ENCODE measurements at regions not wholly inside any gene's neighbourhood (a gene's known extent, or its start where the extent isn't known, plus 50 kb on each side); places are given as distances from the start of the nearest gene placed in this dataset.
"Not testable (repeated sequence)": the region's sequence is repeated elsewhere in the genome, so short reads cannot be mapped to it uniquely, and the experiment has no call there.

DNA sequence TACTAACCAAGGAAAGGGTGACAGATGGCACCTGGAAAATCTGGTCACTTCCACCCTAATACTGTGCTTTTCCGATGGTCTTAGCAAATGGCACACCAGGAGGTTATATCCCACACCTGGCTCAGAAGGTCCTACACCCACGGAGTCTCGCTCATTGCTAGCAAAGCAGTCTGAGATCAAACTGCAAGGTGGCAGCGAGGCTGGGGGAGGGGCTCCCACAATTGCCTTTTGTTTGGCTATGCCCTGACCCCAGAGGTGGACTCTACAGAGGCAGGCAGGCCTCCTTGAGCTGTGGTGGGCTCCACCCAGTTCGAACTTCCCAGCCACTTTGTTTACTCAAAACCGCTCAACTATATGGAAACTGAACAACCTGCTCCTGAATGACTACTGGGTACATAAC is 50.3 kb upstream of the UGT2B15 start:
- not testable (repeated sequence) for DNase-seq (ENCODE audit: low read depth); H3K4me3 ChIP-seq (ENCODE audit: low read depth, low read length); H3K36me3 ChIP-seq (ENCODE audit: control insufficient read depth, insufficient read depth, low read length); H3K27me3 ChIP-seq (ENCODE audit: control insufficient read depth, insufficient read depth, low read length)

DNA sequence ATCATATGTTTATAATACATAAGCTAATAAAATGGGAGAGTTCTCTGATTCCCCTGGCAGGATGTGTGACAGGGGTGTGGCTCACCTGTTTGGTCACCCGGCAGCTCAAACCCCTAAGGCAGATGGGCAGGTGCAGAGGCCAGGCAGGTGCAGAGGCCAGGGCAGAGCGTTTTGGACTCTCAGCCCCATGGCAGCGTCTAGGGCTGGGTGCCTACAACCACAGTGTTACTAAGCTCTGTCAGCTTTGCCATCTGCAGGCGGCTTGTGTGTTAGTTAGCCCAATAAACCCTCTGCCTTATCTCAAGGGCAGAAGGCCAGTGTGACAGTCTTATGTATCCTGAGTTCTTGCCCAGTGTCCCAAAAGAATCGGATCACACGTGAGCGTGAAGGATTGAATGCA is 54.0 kb upstream of the UGT2B15 start:
- Histone ChIP-seq H3K36me3 (ENCODE audit: control insufficient read depth, insufficient read depth, low read length) (no peaks in the 10 kb centered on the region), H3K27me3 (ENCODE audit: control insufficient read depth, insufficient read depth, low read length) (no peaks in the 10 kb centered on the region), H3K4me3 (ENCODE audit: low read depth, low read length) (no peak overlapping the region)
- TF ChIP-seq, protein P1, sequence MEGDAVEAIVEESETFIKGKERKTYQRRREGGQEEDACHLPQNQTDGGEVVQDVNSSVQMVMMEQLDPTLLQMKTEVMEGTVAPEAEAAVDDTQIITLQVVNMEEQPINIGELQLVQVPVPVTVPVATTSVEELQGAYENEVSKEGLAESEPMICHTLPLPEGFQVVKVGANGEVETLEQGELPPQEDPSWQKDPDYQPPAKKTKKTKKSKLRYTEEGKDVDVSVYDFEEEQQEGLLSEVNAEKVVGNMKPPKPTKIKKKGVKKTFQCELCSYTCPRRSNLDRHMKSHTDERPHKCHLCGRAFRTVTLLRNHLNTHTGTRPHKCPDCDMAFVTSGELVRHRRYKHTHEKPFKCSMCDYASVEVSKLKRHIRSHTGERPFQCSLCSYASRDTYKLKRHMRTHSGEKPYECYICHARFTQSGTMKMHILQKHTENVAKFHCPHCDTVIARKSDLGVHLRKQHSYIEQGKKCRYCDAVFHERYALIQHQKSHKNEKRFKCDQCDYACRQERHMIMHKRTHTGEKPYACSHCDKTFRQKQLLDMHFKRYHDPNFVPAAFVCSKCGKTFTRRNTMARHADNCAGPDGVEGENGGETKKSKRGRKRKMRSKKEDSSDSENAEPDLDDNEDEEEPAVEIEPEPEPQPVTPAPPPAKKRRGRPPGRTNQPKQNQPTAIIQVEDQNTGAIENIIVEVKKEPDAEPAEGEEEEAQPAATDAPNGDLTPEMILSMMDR (IDR thresholded peaks at IDR 0.05; ENCODE audit: insufficient read depth, low read length, poor library complexity, severe bottlenecking), result no peak
- no peak for DNase-seq (ENCODE audit: low read depth)

DNA sequence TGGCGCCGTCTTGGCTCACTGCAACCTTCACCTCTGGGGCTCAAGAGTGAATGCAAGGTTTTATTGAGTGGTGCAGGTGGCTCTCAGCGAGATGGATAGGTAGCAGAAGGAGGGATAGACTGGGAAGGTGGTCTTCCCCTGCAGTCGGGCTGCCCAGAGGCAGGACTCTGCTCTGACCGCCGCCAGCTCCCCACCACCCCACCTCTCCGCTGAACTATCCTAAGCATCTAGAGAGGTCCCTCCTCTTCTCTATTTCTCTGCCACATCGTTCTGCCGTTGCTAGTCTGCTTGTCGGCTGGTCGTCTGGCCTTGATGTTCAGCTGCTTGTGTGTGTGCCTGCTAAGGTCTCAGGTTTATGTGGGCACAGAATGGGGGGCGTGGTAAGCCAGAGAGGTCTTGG is 54.5 kb upstream of the UGT2B15 start:
- no peaks in the 10 kb centered on the region for H3K27me3 ChIP-seq (ENCODE audit: control insufficient read depth, insufficient read depth, low read length)
- TF ChIP-seq, protein P1 (IDR thresholded peaks at IDR 0.05; ENCODE audit: insufficient read depth, low read length, poor library complexity, severe bottlenecking), result no peak
- no peak for DNase-seq (ENCODE audit: low read depth)
- no peak overlapping the region for H3K4me3 ChIP-seq (ENCODE audit: low read depth, low read length)
- H3K36me3 ChIP-seq (ENCODE audit: control insufficient read depth, insufficient read depth, low read length), result no peaks in the 10 kb centered on the region

DNA sequence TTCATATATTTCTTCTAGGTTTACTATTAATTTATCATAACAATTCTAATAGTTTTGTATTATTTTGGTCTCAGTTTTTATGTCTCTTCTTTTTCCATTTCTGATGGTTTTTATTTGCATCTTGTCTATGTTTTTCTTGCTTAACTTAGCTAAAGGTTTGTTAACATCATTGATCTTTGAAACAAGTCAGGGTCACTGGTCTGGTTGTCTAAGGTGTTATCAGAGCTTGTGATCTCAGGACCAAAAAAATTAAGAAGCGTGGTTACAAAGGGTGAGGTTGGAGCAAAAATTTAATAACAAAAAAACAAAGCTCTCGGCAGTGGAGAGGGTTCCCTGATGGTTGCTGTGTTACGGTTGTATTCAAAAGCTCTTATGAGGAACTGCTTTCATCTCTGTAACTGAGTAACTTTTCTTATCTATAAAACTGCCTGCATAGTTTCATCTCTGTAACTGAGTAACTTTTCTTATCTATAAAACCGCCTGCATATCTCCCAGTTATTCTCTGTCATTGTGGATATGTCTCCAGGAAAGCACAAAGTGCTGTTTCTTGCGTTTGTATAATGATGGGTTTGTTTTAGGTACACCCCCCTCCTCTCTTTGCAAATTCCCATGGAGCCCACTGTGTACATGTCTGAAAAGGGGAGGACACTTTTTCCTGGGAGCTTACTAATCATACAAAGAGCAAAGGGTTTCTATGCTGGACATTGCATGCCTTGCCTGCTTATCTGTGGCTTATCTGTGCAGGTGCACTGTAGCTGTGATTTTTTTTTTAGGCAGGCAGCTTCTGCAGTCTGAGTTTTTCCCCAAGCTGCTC is 62.4 kb upstream of the UGT2B15 start:
- TF ChIP-seq, protein P1 (IDR thresholded peaks at IDR 0.05; ENCODE audit: insufficient read depth, low read length, poor library complexity, severe bottlenecking), result no peak
- no peaks in the 10 kb centered on the region for H3K27me3 ChIP-seq (ENCODE audit: control insufficient read depth, insufficient read depth, low read length)
- no peak for DNase-seq (ENCODE audit: low read depth)
- H3K36me3 ChIP-seq (ENCODE audit: control insufficient read depth, insufficient read depth, low read length), result no peaks in the 10 kb centered on the region
- H3K4me3 ChIP-seq (ENCODE audit: low read depth, low read length), result no peak overlapping the region

DNA sequence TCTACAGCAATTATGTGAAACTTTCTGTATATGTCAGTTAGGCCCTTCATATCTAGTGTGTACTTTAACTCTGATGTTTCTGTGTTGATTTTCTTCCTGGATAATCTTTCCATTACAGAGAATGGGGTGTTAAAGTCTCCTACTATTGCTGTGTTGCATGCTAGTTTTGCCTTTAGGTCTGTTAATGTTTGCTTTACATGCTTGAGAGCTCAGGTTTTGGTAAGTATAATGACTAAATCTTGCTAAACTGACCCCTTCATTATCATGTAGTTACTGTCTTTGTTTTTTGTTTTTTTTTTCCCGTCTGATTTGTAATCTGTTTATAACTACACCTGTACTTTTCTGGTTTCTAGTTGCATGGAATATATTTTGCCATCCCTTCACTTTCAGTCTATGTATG is 63.6 kb upstream of the UGT2B15 start:
- DNase-seq (ENCODE audit: low read depth), result no peak
- TF ChIP-seq, protein P1 (IDR thresholded peaks at IDR 0.05; ENCODE audit: insufficient read depth, low read length, poor library complexity, severe bottlenecking), result no peak
- H3K36me3 ChIP-seq (ENCODE audit: control insufficient read depth, insufficient read depth, low read length), result no peaks in the 10 kb centered on the region
- no peak overlapping the region for H3K4me3 ChIP-seq (ENCODE audit: low read depth, low read length)
- no peaks in the 10 kb centered on the region for H3K27me3 ChIP-seq (ENCODE audit: control insufficient read depth, insufficient read depth, low read length)

DNA sequence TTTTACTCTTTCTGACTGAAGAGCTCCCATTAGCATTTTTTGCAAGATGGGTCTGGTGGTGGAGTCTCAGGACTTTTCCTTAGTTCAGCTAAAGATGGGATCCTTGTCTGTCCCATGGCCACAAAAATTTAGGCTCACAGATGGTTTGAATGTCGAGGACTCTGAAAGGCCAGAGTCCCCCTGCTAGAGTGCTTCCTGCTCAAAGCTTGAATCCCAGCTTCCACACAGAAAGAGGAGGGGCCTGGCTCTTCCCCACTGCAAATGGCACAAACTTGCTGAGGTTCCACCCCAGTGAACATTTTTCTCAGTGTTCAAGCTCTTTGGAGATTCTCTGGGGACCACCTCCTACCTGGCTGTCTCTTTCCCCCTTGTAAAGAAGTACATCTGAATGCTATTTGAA is 64.7 kb upstream of the UGT2B15 start:
- Histone ChIP-seq H3K4me3 (ENCODE audit: low read depth, low read length) (no peak overlapping the region), H3K27me3 (ENCODE audit: control insufficient read depth, insufficient read depth, low read length) (no peaks in the 10 kb centered on the region), H3K36me3 (ENCODE audit: control insufficient read depth, insufficient read depth, low read length) (no peaks in the 10 kb centered on the region)
- TF ChIP-seq, protein P1 (IDR thresholded peaks at IDR 0.05; ENCODE audit: insufficient read depth, low read length, poor library complexity, severe bottlenecking), result no peak
- DNase-seq (ENCODE audit: low read depth), result no peak

Measured in kidney epithelial cell (primary cell).